ENCODE measurements at regions not wholly inside any gene's neighbourhood (a gene's known extent, or its start where the extent isn't known, plus 50 kb on each side); places are given as distances from the start of the nearest gene placed in this dataset.

DNA sequence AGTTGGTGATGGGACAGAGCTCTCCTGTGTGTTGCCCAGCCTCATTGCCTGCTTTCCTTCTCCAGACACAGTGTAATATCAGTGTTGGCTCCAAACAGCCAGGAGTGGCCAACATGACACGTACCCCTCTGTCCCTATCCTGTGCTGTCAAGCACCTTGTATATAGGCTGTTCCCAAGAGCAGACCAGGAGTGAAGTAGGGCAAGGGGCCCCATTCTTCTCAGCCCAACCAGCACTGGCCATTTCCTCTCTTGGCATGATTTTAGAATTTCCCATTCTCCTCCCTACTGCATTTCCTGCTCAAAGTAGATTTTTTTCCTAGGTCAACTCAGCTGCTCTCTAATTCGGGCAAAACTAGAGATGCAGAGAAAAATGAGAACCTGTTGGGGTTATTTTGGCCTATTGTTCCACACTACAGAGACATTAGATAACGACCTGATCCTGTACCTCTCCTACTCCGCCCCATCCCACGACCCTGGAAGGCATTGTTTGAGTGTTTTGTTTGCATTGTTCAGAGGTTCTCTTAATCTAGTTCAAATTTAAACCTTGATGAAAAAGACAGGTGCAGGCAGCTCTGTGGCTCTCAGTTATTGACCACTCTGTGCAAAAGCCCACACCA, 95.6 kb downstream of the RASSF10 start:
- no peak for DNase-seq

DNA sequence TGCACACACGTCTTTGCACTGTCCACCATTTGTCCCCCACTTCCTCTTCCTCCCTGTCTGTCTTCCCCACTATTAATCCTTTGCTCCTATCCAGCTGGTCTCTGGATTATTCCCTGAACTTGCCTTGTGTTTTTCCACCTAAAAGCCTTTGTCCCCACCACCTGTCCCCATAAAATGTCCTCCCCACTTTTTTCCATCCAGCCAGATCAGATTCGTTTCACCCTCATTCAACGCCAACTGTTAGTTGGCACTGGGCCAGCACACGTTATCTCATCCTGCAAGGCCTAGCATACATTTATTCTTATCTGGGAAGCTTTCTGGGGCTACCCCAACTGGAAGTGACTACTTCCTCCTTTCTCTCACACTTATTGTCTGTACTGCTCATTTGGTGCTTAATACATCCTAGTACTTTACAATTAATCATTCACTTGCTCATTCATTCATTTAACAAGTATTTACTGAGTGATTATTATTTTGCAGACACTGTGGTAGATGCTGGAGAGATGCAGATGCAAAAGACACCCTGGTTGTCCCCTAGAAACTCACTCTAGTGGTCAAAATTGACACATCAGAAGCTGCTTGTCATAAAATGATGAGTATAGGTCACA, 96.2 kb downstream of the RASSF10 start:
- peak; percentile 20 for DNase-seq

DNA sequence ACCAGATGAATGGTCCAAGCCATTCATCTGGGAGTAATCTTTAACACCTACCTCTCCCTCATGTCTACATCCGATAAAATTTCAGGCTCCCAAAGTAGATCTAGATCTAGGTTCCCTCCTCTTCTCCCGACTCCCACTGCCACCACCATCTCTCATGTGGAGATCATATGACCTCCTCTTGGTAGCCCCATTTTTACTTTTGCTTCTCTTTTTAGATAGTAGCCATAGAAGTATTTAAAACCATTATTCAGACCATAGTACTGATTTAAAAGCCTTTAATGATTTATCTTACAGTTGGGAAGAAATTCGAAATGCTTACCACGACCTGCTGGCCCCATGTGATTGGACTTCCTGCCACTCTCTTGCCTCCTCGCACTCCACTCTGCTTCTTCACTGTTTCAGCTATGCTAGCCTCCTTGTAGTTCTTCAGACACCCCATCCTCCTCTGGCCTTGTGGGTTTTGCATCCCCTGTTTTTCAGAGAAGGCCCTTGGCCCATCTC, 98.5 kb downstream of the RASSF10 start:
- DNase-seq, result no peak

DNA sequence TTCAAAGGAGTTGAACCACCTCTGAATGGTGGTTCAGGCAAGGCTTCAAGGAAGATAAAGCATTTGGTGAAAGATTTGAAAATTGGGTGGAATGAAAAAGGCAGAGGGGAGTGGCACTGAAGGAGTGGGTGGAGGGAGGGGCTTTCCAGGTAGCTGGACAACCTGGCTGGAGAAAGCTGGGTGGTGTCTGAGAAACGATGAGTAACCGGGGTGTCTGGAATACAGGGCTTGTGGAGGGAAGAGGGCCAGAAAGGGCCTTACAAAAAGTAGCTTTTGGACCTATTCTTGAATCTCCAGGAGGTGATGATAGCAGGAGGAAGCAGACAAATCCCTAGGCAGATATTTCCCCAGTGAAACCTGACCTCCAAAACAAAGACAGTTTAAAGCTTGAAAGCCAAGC, 99.3 kb downstream of the RASSF10 start:
- no peak for DNase-seq

DNA sequence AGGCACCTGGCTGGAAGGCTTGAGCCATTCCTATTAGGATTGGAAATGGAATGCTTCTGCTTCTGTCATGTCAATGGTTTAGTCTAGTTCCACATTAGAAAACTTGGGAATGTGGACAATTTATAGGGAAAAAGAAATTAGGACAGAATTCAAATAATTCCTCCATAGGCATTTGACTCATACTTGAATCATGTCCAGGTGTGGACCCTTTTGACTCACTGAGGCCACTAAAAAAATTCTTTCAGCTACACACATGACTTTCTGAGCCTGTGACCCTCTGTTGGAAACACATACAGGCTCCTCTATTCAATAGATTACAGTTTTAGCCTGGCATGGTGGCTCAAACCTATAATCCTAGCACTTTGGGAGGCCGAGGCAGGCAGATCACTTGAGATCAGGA, 100.5 kb downstream of the RASSF10 start:
- DNase-seq, result no peak

DNA sequence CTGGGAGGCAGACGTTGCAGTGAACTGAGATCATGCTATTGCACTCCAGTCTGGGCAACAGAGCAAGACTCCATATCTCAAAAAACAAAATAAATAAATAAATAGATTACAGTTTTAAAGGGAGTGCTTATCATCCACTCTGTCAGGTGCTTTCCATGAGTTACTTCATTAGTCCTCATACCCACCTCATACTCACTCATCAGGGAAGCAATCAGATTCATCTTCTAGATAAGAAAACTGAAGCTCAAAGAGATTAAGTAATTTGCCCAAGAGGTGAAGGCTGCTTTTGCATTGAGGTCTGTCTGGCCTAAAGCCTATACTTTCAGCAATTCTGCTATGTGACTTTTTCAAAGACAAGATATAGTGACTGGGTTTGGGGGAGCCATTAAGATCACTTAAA, 101.0 kb downstream of the RASSF10 start:
- no peak for DNase-seq

DNA sequence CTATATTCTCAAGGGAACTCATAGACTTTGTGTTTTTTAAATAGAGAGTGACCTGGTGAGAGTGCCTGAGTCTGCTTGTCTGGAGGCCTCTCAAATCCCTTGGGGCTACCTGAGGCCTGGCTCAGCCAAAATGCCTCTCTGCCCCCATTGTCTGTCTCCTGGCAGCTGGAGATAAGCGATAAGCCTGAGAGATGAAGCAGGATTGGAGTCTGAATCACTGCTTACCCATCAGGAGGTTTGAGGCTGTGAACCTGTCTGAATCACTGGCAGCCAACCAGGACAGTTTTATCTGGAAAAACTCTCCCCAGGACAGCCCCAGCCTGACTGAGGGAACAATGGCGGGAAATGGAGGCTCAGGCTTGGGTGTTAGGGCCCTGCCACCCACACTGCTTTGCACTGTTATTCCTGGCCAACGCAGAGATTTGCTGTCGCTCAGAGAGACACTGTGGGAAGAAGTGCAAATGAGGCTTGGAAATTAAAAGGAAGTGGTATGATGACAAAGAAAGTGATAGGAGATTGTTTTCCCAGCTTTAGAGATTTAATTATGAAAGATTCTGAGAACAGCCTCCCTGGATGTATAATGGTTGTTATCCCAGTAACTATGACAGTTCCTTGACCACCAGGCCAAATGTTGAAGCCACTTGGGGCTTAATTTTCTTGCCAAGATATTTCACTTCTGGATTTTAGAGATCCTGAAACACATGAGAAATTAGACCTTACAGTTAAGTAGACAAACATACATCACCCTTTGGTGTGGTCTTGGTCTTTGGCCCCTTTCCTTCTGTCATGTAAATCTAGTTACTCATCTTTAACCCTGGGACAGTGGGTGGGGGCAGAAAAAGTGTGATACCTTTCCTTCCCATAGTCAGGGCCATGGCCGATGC, 102.1 kb downstream of the RASSF10 start:
- peak; percentile 20 for DNase-seq

DNA sequence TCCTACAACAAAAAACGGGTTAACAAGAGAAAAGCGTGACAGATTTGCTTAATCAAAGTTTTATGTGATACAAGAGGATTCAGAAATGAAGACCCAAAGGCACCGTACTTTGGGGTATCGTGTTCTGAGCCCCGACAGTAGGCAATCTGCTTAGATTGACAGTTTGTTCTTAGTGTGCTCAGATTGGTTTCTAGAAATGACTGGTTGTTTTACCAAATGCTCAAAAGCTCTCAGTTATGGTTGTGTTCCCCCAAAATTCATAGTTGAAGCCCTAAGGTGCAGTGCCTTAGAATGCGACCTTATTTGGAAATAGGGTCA, 102.7 kb downstream of the RASSF10 start:
- no peak for DNase-seq

DNA sequence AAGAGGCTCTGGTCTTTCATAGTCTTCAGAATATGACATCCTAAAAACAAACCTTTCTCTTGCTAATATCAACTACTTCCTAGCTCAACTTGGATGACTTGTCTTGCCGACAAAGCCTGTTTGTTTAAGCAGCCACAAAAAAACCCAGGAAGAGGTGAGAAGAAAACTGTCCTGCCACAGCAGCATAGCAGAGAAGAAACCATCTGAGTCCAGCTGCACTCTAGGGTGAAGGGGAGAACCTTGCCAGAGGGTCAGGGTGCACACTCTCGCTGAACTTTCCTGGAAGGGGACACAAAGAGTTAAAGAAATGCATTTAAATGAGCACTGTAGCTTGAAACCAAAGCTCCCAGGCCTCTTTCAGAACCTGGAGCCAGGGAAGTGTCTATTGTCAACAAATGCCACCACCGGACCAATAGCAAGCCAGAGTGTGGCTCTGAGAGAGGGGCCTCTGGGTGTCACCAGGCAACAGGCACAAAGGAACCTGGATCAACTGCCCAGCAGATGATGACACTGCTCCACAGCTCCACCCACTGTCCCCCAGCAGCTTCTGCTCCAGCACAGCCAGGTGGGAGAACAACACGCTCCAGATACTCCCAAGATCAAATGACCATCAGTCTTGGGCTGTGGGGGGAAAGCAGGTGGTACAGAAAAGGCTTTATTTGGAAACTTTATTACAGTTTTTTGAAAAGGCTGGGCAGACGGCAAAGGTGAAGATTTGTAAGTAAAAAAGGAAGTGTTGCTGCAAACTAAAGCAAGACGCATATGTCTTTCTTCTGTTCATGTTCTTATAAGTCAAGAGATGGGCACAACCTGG, 105.7 kb downstream of the RASSF10 start:
- DNase-seq, result no peak

DNA sequence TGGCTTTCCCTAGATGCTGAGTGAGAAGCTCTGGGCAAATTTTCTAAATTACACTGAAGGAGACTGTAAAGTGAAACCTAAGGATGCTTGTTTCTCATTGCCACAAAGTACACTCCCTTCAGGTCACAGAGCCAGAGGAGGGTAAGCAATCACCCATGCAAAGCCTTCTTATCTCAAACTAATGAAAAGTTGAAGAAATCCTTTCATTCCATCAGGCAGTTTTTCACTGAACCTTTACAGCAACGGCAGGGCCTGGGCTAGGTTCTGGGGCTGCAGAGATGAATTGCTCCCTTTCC, 106.2 kb downstream of the RASSF10 start:
- no peak for DNase-seq

DNA sequence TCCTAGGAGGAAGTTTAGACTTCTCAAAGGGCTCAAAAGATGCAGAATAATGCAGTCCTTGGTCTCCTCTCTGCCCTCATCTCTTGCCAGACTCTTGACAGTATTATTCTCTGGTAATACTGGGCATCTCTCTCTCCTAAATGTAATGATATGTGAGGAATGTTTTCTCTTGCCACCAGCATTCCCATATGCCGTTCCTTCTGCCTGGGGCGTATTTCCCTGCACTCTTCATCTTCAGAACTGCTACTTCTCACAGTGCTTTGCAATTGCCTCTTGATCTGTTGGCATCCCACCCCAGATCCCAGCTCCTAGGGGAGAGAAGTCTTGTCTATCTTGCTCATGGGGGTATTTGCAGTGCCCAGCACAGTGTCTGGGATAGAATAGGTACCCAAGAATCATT, 107.4 kb downstream of the RASSF10 start:
- DNase-seq, result no peak

DNA sequence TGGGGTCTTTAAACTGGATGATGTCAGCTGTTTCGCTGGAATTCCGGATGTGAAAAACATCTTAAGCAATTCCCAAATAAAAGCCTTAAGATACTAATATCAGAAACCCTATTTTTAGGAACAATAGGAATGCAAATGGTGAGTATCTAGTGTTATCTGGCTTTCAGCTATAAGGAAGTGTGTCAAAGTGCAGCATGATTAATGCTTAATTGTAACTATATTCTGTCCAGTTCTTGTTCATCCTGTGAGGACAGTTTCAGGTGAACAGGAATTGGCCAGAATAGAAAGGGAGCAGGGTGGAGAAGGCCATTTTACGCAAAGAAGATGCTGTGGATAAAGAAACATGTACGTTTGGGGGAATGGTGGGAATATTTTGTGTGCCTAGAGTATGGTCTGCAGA, 108.2 kb downstream of the RASSF10 start:
- DNase-seq, result no peak

DNA sequence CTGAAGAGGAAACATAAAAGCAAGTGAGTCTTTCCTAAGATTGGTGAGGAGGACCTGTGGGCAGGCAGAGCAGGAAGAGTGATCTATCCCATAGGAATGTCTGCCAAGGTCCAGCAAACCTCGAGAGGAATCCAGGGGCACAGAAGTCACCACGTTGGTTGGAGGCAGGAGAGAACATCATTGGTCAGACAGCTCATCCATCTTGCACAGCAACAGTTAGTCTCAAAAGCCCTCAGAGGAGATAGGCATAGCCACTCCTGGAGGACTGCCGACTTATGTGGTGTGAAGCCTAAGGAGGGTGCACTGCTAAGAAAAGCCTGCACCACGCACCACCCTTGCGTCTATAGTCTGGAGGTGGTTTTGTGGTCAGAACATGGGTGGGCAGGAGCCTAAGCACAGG, 109.1 kb downstream of the RASSF10 start:
- no peak for DNase-seq

DNA sequence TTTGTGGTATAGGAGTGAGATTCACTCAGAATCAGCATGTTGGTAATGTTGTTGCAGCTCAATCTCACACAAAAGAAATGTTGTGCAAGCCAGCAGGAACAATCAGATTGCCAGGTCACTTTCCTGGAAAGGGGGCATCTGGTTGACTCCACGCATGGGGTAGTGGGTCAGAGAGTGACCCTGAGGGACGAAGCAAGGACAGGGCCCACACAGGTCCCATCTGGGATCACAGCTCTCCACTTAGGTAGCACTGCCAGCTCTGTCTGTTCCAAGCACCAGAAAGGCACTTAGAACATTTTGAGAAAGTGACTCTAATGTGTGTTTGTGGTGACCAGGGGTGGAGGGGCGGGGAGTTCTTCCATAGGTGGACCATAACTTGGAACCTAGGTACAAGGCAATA, 109.5 kb downstream of the RASSF10 start:
- no peak for DNase-seq

DNA sequence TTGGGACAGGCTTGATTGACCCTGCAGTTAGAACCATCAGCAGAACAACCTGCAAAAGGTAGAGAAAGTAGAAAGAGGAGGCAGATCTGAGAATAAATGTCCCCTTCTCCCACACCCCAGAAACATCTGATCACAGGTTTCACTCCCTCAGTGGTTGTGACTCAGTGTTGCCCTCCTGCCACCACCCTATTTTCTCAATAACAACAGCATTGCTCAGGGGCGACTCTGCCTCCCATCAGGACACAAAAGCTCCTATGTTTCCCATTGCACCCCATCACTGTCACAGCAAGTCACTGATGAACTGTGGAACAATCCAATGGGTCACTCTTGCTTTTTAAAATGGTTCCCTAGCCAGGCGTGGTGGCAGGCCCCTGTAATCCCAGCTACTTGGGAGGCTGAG, 110.2 kb downstream of the RASSF10 start:
- no peak for DNase-seq

DNA sequence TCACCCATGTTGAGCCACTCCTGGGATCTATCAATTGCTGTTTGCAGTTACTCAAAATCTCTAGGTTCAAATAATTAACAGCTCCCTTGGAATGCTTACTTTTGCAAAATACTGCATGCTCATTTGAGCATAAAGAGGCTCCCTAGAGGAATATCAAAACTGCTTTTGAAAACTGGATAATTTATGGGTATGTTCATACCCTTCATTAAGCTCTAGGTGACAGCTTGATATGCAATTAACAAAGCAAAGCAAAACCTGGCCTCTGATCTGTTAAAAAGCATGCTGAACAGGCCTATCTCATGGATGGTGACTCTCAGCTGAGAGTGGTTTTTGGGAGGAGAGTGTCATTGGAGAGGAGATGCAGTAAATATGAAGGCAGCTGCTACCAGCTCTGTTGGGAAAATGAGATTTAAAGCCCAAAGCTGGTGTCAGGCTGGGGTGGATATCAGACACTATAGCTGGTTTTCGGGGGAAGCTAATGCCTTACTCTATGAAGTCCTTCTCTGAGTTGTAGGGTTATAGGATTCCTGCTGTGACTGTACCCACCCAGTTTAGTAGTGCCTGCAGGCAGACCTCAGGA, 110.9 kb downstream of the RASSF10 start:
- DNase-seq, result no peak

DNA sequence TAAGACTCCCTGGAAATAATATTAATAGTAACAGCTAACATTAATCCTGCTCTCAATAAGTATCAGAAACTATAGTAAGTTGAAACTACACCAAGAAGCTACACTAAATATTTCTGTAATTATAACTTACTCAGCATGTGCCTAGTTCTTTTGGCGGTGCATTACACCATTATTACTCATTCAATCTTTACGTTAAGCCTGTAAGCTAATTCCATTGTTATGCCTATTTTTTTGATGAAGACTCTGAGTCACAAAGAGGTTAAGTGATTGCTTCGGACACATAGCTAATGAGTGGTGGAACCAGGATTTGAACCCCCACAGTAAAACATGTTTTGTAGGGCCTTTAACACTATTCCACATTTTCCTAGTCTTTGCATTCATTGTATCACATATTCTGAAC, 111.6 kb downstream of the RASSF10 start:
- no peak for DNase-seq

DNA sequence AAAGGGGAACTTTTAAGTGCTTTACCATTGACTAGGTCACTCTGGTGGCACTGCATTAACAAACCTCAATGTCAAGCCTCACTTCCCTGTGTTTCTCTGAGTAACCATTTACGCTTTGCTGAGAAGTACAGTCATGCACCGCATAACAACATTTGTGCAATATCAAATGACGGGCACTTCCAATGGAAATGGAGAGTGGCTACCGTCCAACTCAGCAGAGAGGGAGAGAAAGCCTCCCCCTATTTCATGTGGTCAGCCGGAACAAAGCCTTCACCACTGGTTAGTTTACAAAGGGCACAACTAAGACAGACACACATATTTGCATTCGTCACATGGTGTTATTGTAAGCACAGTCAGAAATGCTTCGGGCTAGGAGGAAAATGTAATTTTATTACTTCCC, 117.3 kb downstream of the RASSF10 start:
- no peak for DNase-seq

DNA sequence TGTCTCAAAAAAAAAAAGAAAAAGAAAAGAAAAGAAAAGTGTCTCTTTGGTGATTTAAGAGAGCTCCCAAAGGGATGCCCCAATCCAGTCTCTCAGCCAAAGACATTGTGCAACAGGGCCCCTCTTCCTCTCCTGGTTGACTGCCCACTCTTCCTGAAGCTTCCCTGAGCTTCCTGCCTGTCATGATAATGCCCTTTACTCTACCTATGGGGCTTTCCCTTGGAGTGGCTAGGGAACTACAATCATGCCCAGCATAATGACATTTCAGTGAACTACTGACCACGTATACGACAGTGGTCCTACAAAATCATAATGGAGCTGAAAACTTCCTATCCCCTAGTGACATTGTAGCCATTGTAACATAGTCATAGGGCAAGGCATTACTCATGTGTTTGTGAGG, 118.0 kb downstream of the RASSF10 start:
- no peak for DNase-seq

DNA sequence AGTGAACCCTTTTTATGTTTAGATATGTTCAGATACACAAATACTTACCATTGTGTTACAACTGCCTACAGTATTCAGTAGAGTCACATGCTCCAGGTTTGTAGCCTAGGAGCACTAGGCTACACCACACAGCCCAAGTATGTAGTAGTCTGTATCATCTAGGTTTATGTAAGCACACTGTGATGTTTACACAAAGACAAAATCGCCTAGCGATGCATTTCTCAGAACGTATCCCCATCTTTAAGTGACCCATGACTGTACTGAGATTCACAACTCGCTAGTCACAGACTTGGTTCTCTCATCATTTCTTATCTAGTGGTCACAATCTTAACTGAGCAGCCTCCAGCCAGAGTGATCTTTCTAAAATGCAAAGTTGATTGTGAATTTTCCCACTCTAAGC, 119.2 kb downstream of the RASSF10 start:
- no peak for DNase-seq

DNA sequence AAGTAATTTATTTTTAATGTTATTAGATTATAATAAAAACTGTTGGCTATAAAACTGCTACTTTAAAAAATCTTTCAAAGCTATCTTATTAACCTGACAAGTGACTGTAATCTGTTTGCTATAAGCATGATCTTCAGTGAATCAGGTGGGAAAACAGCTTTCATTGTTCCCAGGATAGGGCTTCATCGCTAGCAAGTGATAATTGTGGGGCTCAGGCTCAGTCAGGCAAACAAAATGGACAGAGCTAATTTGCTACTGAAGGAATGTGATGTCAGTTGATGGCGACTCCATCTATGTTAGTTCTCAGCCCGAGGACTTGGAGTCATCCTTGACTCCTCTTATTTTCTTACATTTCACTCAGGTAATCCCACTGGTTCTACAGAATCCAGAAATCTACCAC, 125.0 kb downstream of the RASSF10 start:
- no peak for DNase-seq

DNA sequence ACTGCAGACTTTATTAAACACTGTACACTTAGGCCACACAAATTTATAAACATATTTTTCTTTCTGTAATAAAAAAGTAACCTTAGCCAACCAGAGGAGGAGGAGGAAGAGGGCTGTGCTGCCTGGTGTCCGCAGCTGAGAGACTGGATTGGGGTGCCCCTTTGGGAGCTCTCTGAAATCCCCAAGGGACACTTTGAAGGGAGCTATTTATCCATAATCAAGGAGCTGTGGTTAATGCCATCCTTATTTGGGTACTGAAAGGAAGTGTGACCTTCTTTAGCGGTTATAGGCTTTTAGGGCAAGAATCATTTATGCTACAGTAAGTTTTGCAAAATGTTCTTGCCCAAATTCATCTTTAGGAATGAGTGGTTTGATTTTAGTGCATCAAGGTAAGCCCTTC, 125.8 kb downstream of the RASSF10 start:
- no peak for DNase-seq

Measured in muscle of arm (tissue), 1 donor.